GM21390 (cell line): ENCODE measurements at regions not wholly inside any gene's neighbourhood (a gene's known extent, or its start where the extent isn't known, plus 50 kb on each side); places are given as distances from the start of the nearest gene placed in this dataset.

Experiments used
- ATAC-seq: cut with Tn5 transposase; IDR thresholded peaks from one replicate; pipeline ENCODE4 v1.9.1; 2021; ENCODE audit not compliant: unreplicated experiment

DNA sequence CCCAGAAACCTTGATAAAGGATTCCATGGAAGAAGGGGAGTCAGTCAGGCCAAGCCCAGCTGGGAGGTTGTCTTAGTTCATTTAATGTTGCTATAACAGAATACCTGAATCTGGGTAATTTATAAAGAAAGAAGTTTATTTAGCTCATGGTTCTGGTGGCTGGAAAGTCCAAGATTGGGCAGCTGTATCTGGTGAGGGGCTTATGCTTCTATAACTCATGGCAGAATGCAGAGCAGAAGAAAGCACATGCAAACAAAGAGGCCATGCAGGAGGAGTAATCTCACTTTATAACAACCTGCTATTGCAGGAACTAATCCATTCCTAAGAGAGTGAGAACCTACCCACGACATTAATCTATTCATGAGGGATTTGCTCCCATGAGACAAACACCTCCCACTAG is 54.2 kb upstream of the ANKRD1 start:
- ATAC-seq, result no peak

DNA sequence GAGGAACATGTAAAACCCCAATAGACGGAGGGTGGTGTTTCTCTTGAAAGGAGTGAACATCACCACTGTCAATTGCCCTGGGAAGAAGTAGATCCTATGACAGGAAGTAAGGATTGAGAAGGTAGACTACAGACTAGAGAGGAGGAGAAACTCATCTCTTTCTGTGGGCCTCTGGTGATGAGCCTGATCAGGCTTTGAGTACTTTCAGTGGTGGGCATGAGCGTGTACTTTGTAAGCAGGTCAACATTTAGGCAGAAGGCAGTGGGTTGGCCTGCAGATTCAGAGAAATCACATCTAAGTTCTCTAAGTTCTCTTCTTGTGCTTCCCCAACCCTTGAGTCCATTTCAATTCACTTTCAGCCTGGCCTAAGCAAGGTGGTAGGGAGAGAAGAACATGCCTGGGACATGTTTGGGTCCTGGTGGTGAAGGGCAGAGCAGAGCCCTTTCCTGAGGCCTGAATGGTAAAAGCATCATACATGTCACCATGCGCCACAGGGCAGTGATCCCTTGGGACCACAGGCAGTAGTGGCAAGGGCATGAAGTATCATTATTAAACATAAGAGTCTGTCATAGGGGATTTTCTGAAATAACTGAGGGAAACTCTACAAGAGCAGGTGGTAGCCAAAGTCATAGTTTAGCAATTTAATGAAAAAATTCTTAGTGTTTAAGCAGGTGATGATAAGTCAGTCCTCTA is 56.4 kb upstream of the ANKRD1 start:
- ATAC-seq, result peak; percentile 66

DNA sequence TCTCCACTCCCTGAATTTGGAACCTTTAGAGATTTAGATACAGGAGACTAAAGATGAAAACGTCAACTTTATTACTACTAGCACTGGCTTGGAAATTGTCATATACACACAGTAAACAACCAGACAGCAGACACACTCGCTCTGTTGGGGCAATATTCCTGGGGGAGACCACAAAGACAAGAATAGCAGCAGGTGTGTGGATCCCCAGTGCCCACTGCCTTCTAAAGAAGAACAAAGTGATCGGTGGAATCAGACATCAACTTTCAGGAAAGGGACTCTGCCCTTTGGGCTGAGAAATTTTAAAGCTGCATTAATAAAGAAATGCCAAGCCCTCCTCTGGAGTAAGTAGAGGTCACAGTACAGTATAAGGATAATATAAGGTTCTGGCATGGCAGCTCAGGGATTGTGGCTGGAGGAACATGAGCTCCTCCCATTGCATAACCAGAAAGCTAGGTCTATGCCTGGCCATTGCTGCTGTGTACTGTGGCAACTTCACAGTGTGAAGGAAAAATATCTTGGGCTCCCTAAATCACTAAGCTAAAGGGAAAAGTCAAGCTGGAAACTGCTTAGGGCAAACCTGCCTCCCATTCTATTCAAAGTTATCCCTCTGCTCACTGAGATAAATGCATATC is 57.1 kb upstream of the ANKRD1 start:
- no peak for ATAC-seq

DNA sequence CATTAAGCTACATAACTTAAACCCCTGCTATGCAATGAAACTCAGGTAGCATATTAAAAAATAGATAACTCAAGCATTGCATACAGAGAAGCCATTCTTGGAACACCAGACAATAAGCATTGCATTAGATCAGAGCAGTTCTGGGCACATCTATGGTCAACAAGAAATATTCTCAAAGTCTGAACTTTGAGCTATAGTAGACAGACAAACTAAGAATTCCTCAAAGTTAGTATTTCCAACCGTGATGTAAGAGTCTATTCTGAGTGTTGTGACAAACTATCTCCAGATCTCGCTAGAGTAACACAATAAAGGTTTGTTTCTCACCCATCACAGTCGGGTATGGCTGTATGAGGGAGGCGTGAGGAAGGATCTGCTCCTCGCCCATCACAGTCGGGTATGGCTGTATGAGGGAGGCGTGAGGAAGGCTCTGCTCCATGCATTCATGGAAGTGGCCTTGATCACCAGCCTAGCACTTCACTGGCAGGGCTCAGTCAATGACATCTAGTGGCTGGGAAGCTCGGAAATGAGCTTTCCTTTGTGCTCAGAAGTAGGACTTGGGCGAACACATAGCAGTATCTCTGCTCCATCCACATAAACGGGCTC is 61.6 kb upstream of the ANKRD1 start:
- no peak for ATAC-seq

DNA sequence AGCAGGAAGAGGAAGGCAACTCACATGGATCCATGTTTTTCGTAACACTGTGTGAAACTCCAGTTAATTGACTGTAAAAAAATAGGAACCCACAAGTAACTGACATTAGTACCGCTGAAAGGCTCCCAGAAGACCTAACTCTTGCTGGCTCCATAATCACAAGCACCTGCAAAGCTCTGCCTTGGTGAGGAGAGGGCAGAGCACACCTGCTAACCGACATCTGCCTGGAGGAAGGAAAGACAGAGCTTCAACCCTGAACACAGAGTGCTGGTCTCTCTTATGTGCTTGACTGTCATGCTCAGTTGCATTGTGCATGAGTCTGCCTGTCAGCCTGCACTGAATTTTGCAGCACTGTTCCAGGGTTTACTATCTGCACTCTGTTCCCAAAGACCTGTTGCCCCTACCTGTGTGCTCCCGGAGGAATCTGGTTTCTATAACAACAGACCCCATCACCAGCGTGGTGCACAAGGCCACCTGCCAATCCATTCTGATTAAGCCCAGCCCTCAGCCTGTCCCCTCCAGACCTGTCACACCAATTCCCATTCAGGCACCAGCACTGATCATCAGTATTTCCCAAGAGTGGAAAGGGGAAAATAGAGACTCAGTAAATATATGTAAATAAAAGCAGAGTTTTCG is 63.1 kb upstream of the ANKRD1 start:
- no peak for ATAC-seq

DNA sequence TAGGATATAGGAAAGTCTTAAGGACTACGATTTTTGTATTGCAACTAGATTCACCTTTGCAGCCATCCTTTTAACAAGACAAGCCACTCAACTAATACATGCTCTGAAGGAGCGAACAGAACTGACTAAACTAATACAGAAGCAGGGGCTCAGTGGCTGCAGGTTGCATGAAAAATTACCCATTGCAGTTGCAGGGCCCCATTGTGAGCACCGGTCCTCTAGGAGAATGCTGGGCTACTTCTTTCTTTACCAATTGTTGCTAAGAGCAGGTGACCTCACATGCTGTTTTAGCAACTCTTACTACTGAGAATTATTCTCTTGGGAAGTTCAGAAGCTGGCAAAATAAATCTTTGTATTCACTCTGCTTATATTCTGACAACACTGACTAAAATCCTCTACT is 64.0 kb upstream of the ANKRD1 start:
- ATAC-seq, result no peak

DNA sequence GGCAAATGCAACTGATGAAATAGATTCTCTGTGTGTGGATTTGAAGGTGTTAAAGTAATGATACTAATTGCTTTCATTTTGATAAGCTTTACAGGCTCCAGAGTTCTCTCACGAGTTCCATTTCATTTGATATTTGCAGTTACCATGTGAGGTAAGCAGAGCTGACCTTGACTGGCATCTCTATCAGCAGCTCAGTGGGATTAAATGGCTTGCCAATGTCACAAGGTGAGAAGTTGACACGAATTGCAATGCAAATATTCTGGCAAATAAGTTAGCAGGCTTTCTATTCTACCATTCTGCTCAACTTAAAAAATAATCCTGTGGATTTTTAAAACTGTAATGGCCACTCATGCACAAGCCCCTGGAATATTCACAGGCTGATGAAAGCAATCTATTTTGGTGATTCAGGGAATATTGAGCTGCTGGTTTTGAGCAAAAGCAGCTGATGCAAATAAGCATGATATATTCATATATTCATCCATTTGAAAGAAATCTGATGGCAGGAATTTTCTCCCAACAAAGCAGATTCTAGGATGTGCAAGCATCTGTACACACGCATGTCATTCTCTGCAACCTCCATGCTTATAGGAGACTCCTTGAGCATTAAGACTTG is 64.5 kb upstream of the ANKRD1 start:
- no peak for ATAC-seq

DNA sequence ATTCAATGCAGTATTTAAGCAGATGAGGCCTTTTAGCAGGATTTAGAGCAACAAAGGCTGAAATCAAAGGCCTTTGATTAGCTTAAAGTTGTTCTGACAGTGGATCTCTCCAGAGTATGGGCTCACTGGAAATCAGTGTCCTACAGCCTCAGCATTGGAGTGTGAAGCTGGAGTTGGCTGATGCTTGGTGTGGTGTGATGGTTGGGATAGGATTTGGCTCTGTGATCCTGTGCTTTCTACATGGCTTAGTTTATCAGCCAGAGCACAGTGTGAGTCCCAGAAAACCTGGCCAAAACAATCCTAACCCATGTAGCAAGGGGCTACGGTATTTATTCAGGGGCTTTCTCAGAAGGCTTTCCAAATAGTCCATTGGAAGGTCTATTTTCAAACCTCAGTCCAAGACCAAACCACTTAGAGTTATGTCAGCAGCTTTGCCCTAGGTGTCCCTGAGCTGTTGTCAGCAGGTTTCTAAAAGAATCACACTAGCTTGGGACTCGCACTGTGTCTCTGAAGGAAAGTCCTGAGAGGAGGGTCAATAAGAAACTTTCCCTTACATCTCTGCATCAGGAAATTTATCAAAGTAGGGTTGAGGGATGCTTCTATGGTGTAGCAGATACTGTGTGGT is 65.4 kb upstream of the ANKRD1 start:
- no peak for ATAC-seq

DNA sequence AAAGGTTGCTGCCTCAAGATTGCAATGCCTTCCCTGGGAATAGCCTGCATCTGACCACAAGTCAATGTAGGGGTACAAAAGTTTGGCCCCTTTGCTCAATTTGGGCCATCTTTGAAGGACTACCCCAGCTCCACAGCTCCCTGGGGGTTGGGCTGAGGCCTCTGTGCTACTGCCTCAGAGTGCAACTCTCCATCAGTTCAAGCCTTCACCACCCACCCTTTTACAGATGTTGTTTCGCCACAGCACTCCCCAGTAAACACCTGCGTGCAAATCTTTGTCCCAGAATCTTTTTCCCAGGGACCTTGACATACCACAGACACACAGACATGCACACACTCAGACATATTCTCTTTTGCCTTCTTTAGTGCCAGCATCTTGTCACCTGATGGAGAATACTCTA is 66.0 kb upstream of the ANKRD1 start:
- no peak for ATAC-seq

DNA sequence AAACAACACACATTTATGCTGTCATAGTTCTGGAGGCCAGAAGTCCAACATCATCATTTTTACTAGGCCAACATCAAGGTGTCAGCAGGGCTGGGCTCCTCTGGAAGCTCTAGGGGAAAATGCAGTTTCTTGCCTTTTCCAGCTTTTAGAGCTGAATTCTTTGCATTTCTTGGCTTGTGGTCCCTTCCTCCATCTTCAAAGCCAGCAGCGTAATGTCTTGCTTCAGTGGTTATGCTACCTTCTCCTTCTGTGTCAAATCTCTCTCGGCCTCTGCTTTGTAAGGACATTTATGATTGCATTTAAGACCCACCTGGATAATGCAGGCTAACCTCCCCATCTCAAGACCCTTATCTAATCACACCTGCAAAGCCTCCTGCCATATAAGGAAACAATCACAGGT is 66.5 kb upstream of the ANKRD1 start:
- ATAC-seq, result no peak

DNA sequence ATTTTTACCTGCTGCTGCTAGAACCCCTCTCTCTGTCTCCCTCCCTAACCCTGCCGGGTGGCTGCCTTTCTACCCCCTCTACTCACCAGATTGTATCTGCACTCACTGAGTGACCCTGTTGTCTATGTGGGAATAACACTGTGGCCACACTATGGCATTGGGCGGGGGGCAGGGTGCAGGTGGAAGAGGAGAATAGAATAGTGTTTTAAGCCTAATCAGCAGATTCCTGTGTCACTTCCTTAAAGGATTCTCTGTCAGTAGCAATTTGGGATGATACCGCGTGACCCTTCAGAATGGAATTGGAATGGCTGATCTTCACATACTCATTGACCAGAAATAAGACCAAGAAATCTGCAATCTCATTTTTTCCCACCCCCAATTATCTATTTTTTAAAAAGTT is 67.1 kb upstream of the ANKRD1 start:
- no peak for ATAC-seq

DNA sequence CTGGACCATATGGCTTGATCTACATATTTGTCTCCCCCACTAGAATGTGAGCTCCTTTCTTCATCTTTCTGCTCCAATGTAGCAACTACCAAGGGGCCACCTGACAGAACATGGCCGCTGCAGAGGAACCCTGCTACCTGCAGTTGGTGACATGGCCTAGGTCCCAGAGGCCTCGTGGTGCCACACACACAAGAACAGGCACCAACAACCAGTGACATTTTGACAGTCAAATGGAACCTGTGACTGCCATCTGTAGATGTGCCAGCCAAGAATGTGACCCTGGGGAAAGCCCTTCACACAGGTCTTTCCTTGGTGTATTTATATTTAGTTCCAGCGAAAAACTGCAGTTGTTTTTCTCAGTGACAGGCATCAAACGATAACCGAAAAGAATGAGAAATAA is 67.9 kb upstream of the ANKRD1 start:
- ATAC-seq, result no peak

DNA sequence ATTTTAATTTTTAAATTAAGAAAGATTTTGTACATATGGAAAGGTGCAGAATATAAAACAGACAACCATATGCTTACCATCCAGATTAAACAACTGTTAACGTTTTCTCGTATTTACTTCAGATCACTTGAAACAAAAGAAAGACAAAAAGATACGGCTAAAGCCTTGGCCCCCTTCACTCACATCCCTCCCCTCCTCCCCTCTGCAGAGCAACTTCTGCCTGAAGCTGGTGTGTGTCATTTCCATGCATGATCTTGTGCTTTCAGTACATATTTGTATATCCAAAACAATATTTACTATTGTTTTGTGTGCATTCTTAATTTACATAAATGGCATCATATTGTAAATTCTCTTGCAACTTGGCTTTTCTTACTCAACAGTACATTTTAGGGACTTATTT is 68.5 kb upstream of the ANKRD1 start:
- no peak for ATAC-seq

DNA sequence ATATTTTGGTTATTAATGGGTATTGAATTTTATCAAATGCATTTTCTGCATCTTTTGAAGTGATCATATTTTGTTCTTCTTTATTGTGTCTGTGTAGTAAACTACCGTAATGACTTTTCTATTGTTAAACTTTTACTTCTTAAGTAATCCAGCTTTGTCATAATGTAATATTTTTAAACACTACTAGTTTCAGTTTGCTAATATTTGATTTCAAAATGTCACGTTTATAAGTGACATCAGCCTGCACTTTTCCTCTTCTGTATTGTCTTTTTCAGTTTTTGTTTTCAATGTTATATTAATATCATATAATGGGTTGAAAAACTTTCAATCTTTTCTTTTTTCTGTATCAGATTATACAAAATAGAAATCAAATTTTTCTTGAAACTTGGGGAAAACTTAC is 71.6 kb upstream of the ANKRD1 start:
- ATAC-seq, result no peak

DNA sequence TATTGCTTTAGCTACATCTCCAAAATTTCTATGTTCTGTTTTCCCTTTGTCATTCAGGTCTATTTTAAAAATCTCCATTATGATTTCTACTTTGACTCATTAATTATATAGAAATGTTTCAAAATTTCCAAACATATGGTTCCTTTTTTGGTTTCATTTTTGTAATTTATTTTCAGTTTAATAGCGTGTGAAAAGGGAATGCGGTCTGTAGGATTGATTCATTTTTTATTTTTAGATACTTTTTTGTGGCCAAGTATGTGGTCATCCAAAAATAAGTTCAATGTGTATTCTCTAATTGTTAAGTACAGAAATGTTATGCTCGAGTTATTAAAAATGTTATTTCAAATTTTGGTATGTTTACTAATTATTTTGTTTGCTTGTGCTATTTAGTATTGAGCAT is 72.5 kb upstream of the ANKRD1 start:
- peak; percentile 49 for ATAC-seq

DNA sequence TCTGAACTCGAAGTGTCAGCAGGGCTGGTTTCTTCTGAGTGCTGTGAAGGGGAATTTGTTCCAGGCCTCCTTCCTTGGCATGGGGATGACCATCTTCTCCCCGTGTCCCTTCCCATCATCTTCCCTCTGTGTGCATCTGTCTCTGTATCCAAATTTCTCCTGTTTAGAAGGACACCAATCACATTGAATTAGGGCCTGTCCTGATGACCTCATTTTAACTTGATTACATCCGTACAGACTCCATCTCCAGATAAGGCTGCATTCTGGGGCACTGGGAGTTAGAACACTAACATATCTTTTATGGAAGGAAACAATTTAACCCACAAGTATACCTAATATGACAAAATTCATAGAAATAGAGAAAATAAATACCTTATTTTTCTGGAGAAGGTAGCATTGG is 76.8 kb upstream of the ANKRD1 start:
- no peak for ATAC-seq

DNA sequence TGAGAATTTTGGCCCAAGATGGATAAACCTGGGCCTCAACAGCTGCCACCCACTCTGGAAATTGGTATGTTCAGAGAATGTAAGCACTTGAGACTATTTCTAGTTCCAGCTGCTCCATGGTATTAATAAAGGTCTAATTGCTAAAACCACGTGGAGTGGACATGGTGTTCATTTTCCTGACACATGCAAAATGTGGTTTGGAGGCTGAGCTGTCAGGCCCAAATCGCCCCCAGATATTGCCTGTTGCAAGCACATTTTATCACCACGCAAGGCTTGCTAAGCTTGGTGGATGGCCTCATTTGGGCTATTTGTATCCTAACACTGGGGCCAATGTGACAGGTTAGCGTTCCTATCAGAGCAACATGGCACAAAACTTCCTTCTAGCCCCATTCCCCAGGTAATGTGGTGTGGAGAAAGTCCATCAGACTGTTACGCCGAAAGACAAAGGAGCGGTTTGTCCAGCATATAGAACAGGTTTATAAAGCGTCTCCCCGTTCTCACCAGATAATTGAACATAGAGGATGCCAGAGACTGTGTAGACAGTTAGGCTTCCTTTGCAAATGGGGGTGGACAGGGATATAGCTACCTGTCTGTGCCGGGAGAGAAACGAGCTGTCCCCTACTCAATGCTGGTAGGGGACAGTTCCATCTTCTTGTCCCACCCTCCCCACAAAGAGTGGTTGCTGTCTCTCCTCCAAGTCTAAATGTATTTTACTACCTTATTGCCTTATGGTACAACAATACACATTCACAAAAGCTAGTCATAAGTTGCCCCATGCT is 78.0 kb upstream of the ANKRD1 start:
- ATAC-seq, result peak; percentile 5

DNA sequence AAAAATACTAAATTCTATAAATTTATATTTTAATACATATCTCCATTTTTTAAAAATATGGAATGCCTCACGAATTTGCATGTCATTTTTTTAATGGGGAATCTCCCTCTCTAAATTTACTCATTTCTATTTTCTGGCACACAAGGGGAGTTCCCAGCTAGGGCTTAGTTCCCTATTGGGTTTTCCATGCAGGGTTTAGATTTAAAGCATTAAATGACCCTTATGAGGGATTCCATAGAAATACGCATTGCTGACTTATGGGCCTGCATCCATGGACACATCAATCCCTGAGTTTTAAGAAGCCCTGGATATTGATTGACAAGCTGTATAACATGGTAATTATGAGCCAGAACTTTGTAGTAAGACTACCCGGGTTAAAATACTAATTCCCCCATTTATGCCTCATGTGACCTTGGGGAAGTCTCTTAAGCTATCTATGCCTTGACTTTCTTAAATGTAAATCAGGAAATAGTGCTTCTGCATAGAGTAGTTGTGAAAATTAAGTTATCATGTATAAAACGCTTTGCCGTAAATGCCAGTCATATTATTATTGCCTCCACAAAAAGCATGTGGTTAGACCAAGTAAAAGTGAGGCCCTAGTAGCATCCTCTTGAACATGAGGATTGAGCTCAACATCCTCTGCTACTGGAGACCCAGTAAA is 78.8 kb upstream of the ANKRD1 start:
- peak; percentile 56 for ATAC-seq

DNA sequence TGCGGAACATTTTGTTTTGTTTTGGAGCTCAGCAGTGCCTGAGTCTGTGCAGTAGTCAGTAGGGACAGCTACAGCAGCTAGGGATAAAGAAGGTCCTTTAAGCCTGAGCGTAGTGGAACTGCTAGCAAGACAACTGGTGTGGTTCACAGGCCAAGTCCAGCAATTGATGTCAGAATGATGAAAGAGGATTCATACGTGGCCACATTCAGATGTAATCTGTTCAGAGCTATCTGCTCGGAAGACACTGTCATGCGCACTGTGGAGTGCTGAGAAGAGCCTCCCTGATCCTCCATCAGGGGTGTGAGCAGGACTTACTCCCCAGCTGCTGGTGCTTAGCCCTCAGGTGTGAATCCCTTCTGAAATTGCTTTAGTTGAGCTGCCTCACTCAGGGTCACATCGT is 79.6 kb upstream of the ANKRD1 start:
- no peak for ATAC-seq

DNA sequence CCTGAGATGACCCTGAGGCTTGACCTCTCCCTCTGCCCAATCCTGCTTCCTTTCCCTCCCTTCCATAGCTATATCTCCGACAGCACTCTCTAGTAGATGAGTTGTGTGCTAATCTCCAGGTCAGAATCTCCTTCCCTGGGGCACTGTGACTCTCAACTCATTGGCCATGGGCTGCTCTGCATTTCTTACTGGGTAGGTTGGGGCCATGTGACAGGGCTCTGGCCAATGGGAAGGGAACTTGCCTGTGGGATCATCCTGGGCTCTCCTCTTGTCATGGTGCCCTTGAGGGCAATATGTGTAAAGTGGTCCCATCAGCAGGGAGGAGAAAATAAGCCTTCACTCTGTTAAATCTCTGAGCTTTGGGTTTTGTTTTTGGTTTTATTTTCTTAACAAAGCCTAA is 80.1 kb upstream of the ANKRD1 start:
- no peak for ATAC-seq
